A549 (cell line): ENCODE measurements at regions not wholly inside any gene's neighbourhood (a gene's known extent, or its start where the extent isn't known, plus 50 kb on each side); places are given as distances from the start of the nearest gene placed in this dataset.

Experiments used
- ATAC-seq, 2 experiments: fragments of 200-7000 bp in 1 of 2; fragments of >200 bp in 1 of 2; cut with Nextera tagmentation in 1 of 2; cut with Tn5 transposase in 1 of 2; 3 replicates each; pipeline versions ENCODE4 v1.8.0 to v1.9.1; 2018 to 2020; ENCODE audit warnings: mild to moderate bottlenecking in 1 of 2, moderate library complexity in 1 of 2
- CTCF ChIA-PET: fragments of 300-600 bp; sonication (Branson Sonifier 250); formaldehyde crosslinking; extraction: SDS; loops from one replicate; lab custom pipeline; 2021; ENCODE audit warnings: antibody characterized with exemption, inconsistent platforms; lab: Yijun Ruan, JAX
- POLR2A ChIA-PET: fragments of 350-600 bp; formaldehyde crosslinking; extraction: SDS; loops from one replicate; lab custom pipeline; 2021; ENCODE audit warnings: antibody characterized with exemption, inconsistent platforms; lab: Yijun Ruan, JAX
- DNase-seq, 2 experiments: peaks; one replicate each; pipeline versions ENCODE4 v3.0.0 to v3.0.0-alpha.2; 2011 to 2016; ENCODE audit warnings: low read depth in 1 of 2, low spot score in 1 of 2
- FAIRE-seq: peaks from 2 replicates; lab custom pipeline; 2011; peaks lifted over from hg19 to GRCh38; lab: Jason Lieb, UNC
- H3K27ac ChIP-seq, 2 experiments: fragments of >200 bp; sonication (Bioruptor Twin); formaldehyde crosslinking; 3 replicates each; pipeline ENCODE4 v1.5.1; 2016 to 2017
- H3K4me1 ChIP-seq: fragments of >200 bp; sonication (Bioruptor Twin); formaldehyde crosslinking; 3 replicates; pipeline ENCODE4 v1.6.1; 2016
- H3K4me2 ChIP-seq: fragments of >200 bp; sonication (Bioruptor Twin); formaldehyde crosslinking; 3 replicates; pipeline ENCODE4 v1.6.1; 2016
- H3K4me3 ChIP-seq: fragments of >200 bp; sonication (Bioruptor Twin); formaldehyde crosslinking; 3 replicates; pipeline ENCODE4 v1.5.1; 2016
- H3K9me3 ChIP-seq: fragments of >200 bp; sonication (Bioruptor Twin); formaldehyde crosslinking; 3 replicates; pipeline ENCODE4 v1.6.1; 2016
- BHLHE40 ChIP-seq: IDR thresholded peaks from 2 replicates; pipeline ENCODE4 v1.6.1; 2012; ENCODE audit warnings: low read depth, low read length, inconsistent platforms
- CBX8 ChIP-seq: fragments of 200-600 bp; sonication (generic); IDR thresholded peaks from 2 replicates; pipeline ENCODE4 v1.6.1; 2016
- ESRRA ChIP-seq: fragments of 150-350 bp; IDR thresholded peaks from 2 replicates; pipeline ENCODE4 v1.6.1; 2014; ENCODE audit warnings: mild to moderate bottlenecking, low read length, borderline replicate concordance
- GATA3 ChIP-seq: IDR thresholded peaks from 2 replicates; pipeline ENCODE4 v1.6.1; 2012; ENCODE audit warnings: borderline replicate concordance
- HEYL ChIP-seq: fragments of 250-450 bp; sonication (Bioruptor Pico); IDR thresholded peaks from 2 replicates; pipeline ENCODE4 v1.8.0; 2021; ENCODE audit warnings: mild to moderate bottlenecking, moderate library complexity
- HOXB5 ChIP-seq: fragments of 250-450 bp; sonication (Bioruptor Pico); IDR thresholded peaks from 2 replicates; pipeline ENCODE4 v1.5.0; 2020; ENCODE audit warnings: mild to moderate bottlenecking, moderate library complexity
- JUN ChIP-seq, 2 experiments: fragments of >200 bp; sonication (Bioruptor Twin); formaldehyde crosslinking; IDR thresholded peaks; 2 replicates in 1 of 2; 3 replicates in 1 of 2; pipeline ENCODE4 v1.6.1; 2016 to 2017
- MAZ ChIP-seq: fragments of 150-350 bp; IDR thresholded peaks from 2 replicates; pipeline ENCODE4 v1.6.1; 2014; ENCODE audit warnings: antibody characterized with exemption, low read depth, low read length, borderline replicate concordance
- MYC ChIP-seq: IDR thresholded peaks from 2 replicates; pipeline ENCODE4 v1.6.1; 2012; ENCODE audit warnings: mild to moderate bottlenecking, inconsistent platforms, low read length, improper control_type of control experiment, borderline replicate concordance
- NFE2L2 ChIP-seq: fragments of 150-350 bp; conservative IDR thresholded peaks from 2 replicates; pipeline ENCODE4 v1.6.1; 2014; ENCODE audit warnings: low read length
- NPAS2 ChIP-seq: fragments of 250-450 bp; sonication (Bioruptor Pico); IDR thresholded peaks from 2 replicates; pipeline ENCODE4 v1.8.0; 2022; ENCODE audit warnings: mild to moderate bottlenecking, moderate library complexity, borderline replicate concordance
- POLR2A ChIP-seq: IDR thresholded peaks from 2 replicates; pipeline ENCODE4 v1.6.1; 2012; ENCODE audit warnings: mild to moderate bottlenecking, low read length
- RAD21 ChIP-seq, 2 experiments: fragments of >200 bp in 1 of 2; sonication (Bioruptor Twin) in 1 of 2; formaldehyde crosslinking in 1 of 2; IDR thresholded peaks in 1 of 2; conservative IDR thresholded peaks in 1 of 2; 2 replicates in 1 of 2; 3 replicates in 1 of 2; pipeline ENCODE4 v1.6.1; 2012 to 2018; ENCODE audit warnings: inconsistent platforms in 1 of 2
- RCOR1 ChIP-seq: fragments of 150-350 bp; IDR thresholded peaks from 2 replicates; pipeline ENCODE4 v1.6.1; 2014; ENCODE audit warnings: antibody characterized with exemption, low read length, low read depth
- SMC3 ChIP-seq: fragments of >200 bp; sonication (Bioruptor Twin); formaldehyde crosslinking; IDR thresholded peaks from 3 replicates; pipeline ENCODE4 v1.6.1; 2018; ENCODE audit warnings: inconsistent platforms
- ZSCAN20 ChIP-seq: fragments of 250-450 bp; sonication (Bioruptor Pico); IDR thresholded peaks from 2 replicates; pipeline ENCODE4 v1.8.0; 2022; ENCODE audit warnings: mild to moderate bottlenecking, moderate library complexity
- WGBS: methylation state at CpG from one replicate; pipeline ENCODE4 v1.1.6; 2017; ENCODE audit errors: missing lambda C conversion rate; 5-methylcytosine and 5-hydroxymethylcytosine counted together
- TF ChIP-seq, protein P1 (sequence below): fragments of 200-600 bp; sonication (generic); IDR thresholded peaks from 2 replicates; pipeline ENCODE4 v1.6.1; 2016; ENCODE audit warnings: antibody characterized with exemption, mild to moderate bottlenecking, moderate library complexity
- TF ChIP-seq, protein P2 (sequence below): IDR thresholded peaks from 2 replicates; pipeline ENCODE4 v1.6.1; 2012
- TF ChIP-seq, protein P3 (sequence below): fragments of 150-350 bp; IDR thresholded peaks from 2 replicates; pipeline ENCODE4 v1.6.1; 2014; ENCODE audit warnings: low read depth, mild to moderate bottlenecking, low read length
- TF ChIP-seq, protein P4 (sequence below): fragments of >200 bp; sonication (Bioruptor Twin); formaldehyde crosslinking; IDR thresholded peaks from 3 replicates; pipeline ENCODE4 v1.5.1; 2016

DNA sequence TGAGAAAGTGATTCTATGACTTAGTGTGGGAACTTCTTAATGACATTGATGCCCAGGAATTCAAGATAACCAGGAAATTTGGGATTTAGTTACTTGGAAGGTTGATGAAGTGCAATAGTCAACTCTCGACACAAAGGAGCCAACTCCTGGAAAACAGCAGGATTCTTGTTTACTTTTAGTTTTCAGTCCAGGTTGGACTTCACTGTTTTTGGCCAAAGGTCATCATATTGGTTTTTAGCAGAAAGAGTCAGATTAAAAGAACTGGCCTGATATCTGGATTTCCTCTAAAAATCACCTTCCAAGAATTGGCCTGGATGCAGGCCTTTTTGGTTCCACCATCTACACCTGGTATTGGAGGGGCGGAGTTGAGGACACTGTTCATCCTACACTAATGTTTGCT lies 60.1 kb upstream of the SALL1 start (continued):
- TF ChIP-seq, protein P1, sequence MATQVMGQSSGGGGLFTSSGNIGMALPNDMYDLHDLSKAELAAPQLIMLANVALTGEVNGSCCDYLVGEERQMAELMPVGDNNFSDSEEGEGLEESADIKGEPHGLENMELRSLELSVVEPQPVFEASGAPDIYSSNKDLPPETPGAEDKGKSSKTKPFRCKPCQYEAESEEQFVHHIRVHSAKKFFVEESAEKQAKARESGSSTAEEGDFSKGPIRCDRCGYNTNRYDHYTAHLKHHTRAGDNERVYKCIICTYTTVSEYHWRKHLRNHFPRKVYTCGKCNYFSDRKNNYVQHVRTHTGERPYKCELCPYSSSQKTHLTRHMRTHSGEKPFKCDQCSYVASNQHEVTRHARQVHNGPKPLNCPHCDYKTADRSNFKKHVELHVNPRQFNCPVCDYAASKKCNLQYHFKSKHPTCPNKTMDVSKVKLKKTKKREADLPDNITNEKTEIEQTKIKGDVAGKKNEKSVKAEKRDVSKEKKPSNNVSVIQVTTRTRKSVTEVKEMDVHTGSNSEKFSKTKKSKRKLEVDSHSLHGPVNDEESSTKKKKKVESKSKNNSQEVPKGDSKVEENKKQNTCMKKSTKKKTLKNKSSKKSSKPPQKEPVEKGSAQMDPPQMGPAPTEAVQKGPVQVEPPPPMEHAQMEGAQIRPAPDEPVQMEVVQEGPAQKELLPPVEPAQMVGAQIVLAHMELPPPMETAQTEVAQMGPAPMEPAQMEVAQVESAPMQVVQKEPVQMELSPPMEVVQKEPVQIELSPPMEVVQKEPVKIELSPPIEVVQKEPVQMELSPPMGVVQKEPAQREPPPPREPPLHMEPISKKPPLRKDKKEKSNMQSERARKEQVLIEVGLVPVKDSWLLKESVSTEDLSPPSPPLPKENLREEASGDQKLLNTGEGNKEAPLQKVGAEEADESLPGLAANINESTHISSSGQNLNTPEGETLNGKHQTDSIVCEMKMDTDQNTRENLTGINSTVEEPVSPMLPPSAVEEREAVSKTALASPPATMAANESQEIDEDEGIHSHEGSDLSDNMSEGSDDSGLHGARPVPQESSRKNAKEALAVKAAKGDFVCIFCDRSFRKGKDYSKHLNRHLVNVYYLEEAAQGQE = no peak
- TF ChIP-seq SMC3 (no peak), HEYL (CRISPR knock-in tag) (no peak), CBX8 (no peak)
- TF ChIP-seq, protein P2, sequence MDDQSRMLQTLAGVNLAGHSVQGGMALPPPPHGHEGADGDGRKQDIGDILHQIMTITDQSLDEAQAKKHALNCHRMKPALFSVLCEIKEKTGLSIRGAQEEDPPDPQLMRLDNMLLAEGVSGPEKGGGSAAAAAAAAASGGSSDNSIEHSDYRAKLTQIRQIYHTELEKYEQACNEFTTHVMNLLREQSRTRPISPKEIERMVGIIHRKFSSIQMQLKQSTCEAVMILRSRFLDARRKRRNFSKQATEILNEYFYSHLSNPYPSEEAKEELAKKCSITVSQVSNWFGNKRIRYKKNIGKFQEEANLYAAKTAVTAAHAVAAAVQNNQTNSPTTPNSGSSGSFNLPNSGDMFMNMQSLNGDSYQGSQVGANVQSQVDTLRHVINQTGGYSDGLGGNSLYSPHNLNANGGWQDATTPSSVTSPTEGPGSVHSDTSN = no peak
- TF ChIP-seq, protein P3, sequence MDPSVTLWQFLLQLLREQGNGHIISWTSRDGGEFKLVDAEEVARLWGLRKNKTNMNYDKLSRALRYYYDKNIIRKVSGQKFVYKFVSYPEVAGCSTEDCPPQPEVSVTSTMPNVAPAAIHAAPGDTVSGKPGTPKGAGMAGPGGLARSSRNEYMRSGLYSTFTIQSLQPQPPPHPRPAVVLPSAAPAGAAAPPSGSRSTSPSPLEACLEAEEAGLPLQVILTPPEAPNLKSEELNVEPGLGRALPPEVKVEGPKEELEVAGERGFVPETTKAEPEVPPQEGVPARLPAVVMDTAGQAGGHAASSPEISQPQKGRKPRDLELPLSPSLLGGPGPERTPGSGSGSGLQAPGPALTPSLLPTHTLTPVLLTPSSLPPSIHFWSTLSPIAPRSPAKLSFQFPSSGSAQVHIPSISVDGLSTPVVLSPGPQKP = no peak

DNA sequence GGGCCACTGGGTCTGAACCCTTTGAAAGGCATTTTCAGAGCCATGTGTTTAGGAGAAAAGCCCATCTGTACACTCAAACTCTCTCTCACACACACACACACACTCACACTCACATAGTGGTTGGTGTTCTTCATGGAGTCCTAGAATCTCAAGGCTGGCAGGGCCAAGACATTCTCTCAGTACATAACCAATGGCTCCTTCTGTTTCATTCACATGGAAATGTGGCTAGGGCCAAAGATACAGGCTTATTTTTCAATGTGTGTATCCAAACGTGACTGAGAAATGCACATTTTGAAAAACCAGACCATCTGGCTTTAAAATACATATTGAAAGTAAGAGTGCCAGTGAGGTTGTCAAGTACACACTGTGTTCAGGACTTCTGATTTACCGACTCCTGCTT lies 59.0 kb upstream of the SALL1 start:
- 2% methylated on average over 2 of the region's 2 CpGs for WGBS
- no peak for TF ChIP-seq GATA3
- TF ChIP-seq, protein P4, sequence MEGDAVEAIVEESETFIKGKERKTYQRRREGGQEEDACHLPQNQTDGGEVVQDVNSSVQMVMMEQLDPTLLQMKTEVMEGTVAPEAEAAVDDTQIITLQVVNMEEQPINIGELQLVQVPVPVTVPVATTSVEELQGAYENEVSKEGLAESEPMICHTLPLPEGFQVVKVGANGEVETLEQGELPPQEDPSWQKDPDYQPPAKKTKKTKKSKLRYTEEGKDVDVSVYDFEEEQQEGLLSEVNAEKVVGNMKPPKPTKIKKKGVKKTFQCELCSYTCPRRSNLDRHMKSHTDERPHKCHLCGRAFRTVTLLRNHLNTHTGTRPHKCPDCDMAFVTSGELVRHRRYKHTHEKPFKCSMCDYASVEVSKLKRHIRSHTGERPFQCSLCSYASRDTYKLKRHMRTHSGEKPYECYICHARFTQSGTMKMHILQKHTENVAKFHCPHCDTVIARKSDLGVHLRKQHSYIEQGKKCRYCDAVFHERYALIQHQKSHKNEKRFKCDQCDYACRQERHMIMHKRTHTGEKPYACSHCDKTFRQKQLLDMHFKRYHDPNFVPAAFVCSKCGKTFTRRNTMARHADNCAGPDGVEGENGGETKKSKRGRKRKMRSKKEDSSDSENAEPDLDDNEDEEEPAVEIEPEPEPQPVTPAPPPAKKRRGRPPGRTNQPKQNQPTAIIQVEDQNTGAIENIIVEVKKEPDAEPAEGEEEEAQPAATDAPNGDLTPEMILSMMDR = no peak
- no peak for TF ChIP-seq MYC
- TF ChIP-seq, protein P2 = no peak
- no peak for TF ChIP-seq ESRRA
- no peak for TF ChIP-seq NPAS2 (CRISPR knock-in tag)
- no peak for TF ChIP-seq POLR2A
- no peak for TF ChIP-seq ZSCAN20 (CRISPR knock-in tag)
- no peak for TF ChIP-seq HEYL (CRISPR knock-in tag)
- TF ChIP-seq MAZ = no peak
- no peak for TF ChIP-seq RCOR1
- TF ChIP-seq, all 56 proteins: peak for 0
- ATAC-seq (no peak), DNase-seq (no peak), FAIRE-seq (no peak)
- no peaks in the 10 kb centered on the region for H3K9me3 ChIP-seq
- ChIA-PET POLR2A (no interaction called here), CTCF (interaction anchor here (0.6 kb wide), 1 partner anchor 17 kb away, joined by 4 read pairs; no protein-coding TSS in a partner anchor)
- no peaks in the 10 kb centered on the region for H3K4me1 ChIP-seq
- no peak overlapping the region for H3K27ac ChIP-seq
- H3K4me2 ChIP-seq = no peak overlapping the region
- H3K4me3 ChIP-seq = no peak overlapping the region

DNA sequence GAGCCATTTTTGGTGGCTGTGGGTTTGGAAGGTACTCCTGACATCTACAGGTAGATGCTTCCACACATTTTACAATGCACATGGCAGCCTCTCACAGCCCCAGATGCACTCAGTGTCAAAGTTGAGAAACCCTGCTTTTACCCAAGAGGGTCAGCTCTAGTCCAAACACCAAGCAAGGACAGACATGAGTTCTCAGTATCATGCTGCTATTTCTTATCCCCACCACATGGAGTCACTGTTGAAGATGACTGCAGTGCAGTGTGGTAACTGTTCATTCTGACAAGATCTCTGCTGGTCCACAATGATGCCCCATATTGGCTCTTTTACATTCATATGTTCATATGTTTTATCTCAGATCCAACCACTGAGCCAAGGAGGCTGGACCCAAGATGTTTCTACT lies 50.5 kb upstream of the SALL1 start:
- CTCF ChIA-PET = no interaction called here
- ATAC-seq (no peak), FAIRE-seq (no peak), DNase-seq (peak in 1 of 2 experiments; percentile 18)
- H3K4me3 ChIP-seq = no peak overlapping the region
- no peak overlapping the region for H3K27ac ChIP-seq
- POLR2A ChIA-PET = no interaction called here
- no peak overlapping the region for H3K4me2 ChIP-seq
- peaks cover 16% of the 10 kb centered on the region for H3K9me3 ChIP-seq
- no peaks in the 10 kb centered on the region for H3K4me1 ChIP-seq
- TF ChIP-seq BHLHE40 = no peak
- TF ChIP-seq RCOR1 = no peak
- no peak for TF ChIP-seq JUN (IDR thresholded peaks at IDR 0.05)
- TF ChIP-seq GATA3 = no peak
- TF ChIP-seq RAD21 (conservative IDR thresholded peaks at IDR 0.05 in 1 of 2, IDR thresholded peaks at IDR 0.05 in 1 of 2) = no peak
- no peak for TF ChIP-seq POLR2A
- TF ChIP-seq HOXB5 (CRISPR knock-in tag) = no peak
- no peak for TF ChIP-seq NFE2L2
- TF ChIP-seq, protein P4 = no peak
